ENCODE measurements at regions not wholly inside any gene's neighbourhood (a gene's known extent, or its start where the extent isn't known, plus 50 kb on each side); places are given as distances from the start of the nearest gene placed in this dataset.

- no peak for TF ChIP-seq POLR2AphosphoS2 (conservative IDR thresholded peaks at IDR 0.05; ENCODE audit: low read length)
- TF ChIP-seq, protein P1, sequence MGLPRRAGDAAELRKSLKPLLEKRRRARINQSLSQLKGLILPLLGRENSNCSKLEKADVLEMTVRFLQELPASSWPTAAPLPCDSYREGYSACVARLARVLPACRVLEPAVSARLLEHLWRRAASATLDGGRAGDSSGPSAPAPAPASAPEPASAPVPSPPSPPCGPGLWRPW (IDR thresholded peaks at IDR 0.05) = no peak
These were observed 506.6 kb upstream of the POT1 start (continued) for GRCh38 chr7:125436220-125436619.

GRCh38 chr7:125431349-125431748, 501.7 kb upstream of the POT1 start:
- DNase-seq (ENCODE audit: low read depth in 1 of 2, low spot score in 1 of 2) (no peak), FAIRE-seq (no peak), ATAC-seq (no peak)
- Histone ChIP-seq H3K27ac (no peak overlapping the region), H3K4me3 (no peak overlapping the region), H3K4me2 (no peak overlapping the region), H3K4me1 (no peaks in the 10 kb centered on the region), H3K9me3 (no peaks in the 10 kb centered on the region; the same call in 2 of the 3 replicates)
- TF ChIP-seq, protein P2, sequence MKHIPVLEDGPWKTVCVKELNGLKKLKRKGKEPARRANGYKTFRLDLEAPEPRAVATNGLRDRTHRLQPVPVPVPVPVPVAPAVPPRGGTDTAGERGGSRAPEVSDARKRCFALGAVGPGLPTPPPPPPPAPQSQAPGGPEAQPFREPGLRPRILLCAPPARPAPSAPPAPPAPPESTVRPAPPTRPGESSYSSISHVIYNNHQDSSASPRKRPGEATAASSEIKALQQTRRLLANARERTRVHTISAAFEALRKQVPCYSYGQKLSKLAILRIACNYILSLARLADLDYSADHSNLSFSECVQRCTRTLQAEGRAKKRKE (CRISPR knock-in tag; IDR thresholded peaks at IDR 0.05; ENCODE audit: low read depth) = no peak
- no peak for TF ChIP-seq GATA3 (IDR thresholded peaks at IDR 0.05; ENCODE audit: borderline replicate concordance)
- ChIA-PET CTCF (no interaction called here), POLR2A (no interaction called here)
- WGBS (ENCODE audit: missing lambda C conversion rate) = 5% methylated on average over 1 of the region's 1 CpG

- Histone ChIP-seq H3K4me2 (no peak overlapping the region), H3K27ac (no peak overlapping the region), H3K4me3 (no peak overlapping the region), H3K4me1 (no peaks in the 10 kb centered on the region), H3K9me3 (no peaks in the 10 kb centered on the region; the same call in 2 of the 3 replicates)
- FAIRE-seq = no peak
- TF ChIP-seq HDAC2 (IDR thresholded peaks at IDR 0.05) = no peak
- TF ChIP-seq TFCP2L1 (CRISPR knock-in tag; IDR thresholded peaks at IDR 0.05) = no peak
- no peak for TF ChIP-seq RARB (CRISPR knock-in tag; IDR thresholded peaks at IDR 0.05)
- no peak for TF ChIP-seq PHF8 (IDR thresholded peaks at IDR 0.05; ENCODE audit: borderline replicate concordance, low read depth)
- TF ChIP-seq MAFK (IDR thresholded peaks at IDR 0.05; ENCODE audit: partially characterized antibody) = no peak
- no peak for TF ChIP-seq SREBF2 (IDR thresholded peaks at IDR 0.05)
- no peak for TF ChIP-seq HOXA7 (CRISPR knock-in tag; IDR thresholded peaks at IDR 0.05)
- no peak for TF ChIP-seq CHD2 (IDR thresholded peaks at IDR 0.05; ENCODE audit: low read length, partially characterized antibody)
- TF ChIP-seq CHD4 (IDR thresholded peaks at IDR 0.05; ENCODE audit: borderline replicate concordance) = no peak
- TF ChIP-seq CBX8 (IDR thresholded peaks at IDR 0.05) = no peak
- TF ChIP-seq RNF2 (IDR thresholded peaks at IDR 0.05; ENCODE audit: borderline replicate concordance, low read depth) = no peak
- TF ChIP-seq CEBPB (IDR thresholded peaks at IDR 0.05) = no peak
- no peak for TF ChIP-seq NR3C1 (IDR thresholded peaks at IDR 0.05)
- TF ChIP-seq, protein P1 (IDR thresholded peaks at IDR 0.05) = no peak
- no peak for TF ChIP-seq SMC3 (IDR thresholded peaks at IDR 0.05)
- TF ChIP-seq FOXS1 (CRISPR knock-in tag; IDR thresholded peaks at IDR 0.05) = no peak
- DNase-seq (ENCODE audit: low read depth in 1 of 2, low spot score in 1 of 2) = no peak
- CTCF ChIA-PET = no interaction called here
- no peak for ATAC-seq
- WGBS (ENCODE audit: missing lambda C conversion rate) = 21% methylated on average over 2 of the region's 2 CpGs
- POLR2A ChIA-PET = no interaction called here
These were observed 500.4 kb upstream of the POT1 start for GRCh38 chr7:125430013-125430412.

GRCh38 chr7:125427676-125428075, 498.1 kb upstream of the POT1 start:
- POLR2A ChIA-PET = no interaction called here
- Histone ChIP-seq H3K4me3 (no peak overlapping the region), H3K27ac (no peak overlapping the region), H3K9me3 (no peaks in the 10 kb centered on the region; the same call in 2 of the 3 replicates), H3K4me1 (no peaks in the 10 kb centered on the region), H3K4me2 (no peak overlapping the region)
- TF ChIP-seq HDAC2 (IDR thresholded peaks at IDR 0.05) (no peak), RNF2 (IDR thresholded peaks at IDR 0.05; ENCODE audit: borderline replicate concordance, low read depth) (no peak), TFCP2L1 (CRISPR knock-in tag; IDR thresholded peaks at IDR 0.05) (no peak), ELK1 (IDR thresholded peaks at IDR 0.05; ENCODE audit: low read depth, low read length) (no peak), MYC (IDR thresholded peaks at IDR 0.05; ENCODE audit: borderline replicate concordance, low read length) (no peak), CBX8 (IDR thresholded peaks at IDR 0.05) (no peak), NPAS2 (CRISPR knock-in tag; IDR thresholded peaks at IDR 0.05; ENCODE audit: borderline replicate concordance) (no peak), GATA3 (IDR thresholded peaks at IDR 0.05; ENCODE audit: borderline replicate concordance) (no peak), RARB (CRISPR knock-in tag; IDR thresholded peaks at IDR 0.05) (no peak), MAFK (IDR thresholded peaks at IDR 0.05; ENCODE audit: partially characterized antibody) (no peak), CEBPB (IDR thresholded peaks at IDR 0.05) (no peak), REST (IDR thresholded peaks at IDR 0.05) (no peak), KDM1A (IDR thresholded peaks at IDR 0.05; ENCODE audit: low read depth) (no peak), ZFP36 (IDR thresholded peaks at IDR 0.05; ENCODE audit: borderline replicate concordance, partially characterized antibody) (no peak), HOXA7 (CRISPR knock-in tag; IDR thresholded peaks at IDR 0.05) (no peak), NR3C1 (IDR thresholded peaks at IDR 0.05) (no peak), ZSCAN20 (CRISPR knock-in tag; IDR thresholded peaks at IDR 0.05) (no peak), PHF8 (IDR thresholded peaks at IDR 0.05; ENCODE audit: borderline replicate concordance, low read depth) (no peak)
- WGBS (ENCODE audit: missing lambda C conversion rate) = 0% methylated on average over 1 of the region's 1 CpG
- CTCF ChIA-PET = no interaction called here
- no peak for ATAC-seq
- FAIRE-seq = no peak
- DNase-seq (ENCODE audit: low read depth in 1 of 2, low spot score in 1 of 2) = no peak
